ENCODE measurements at regions not wholly inside any gene's neighbourhood (a gene's known extent, or its start where the extent isn't known, plus 50 kb on each side); places are given as distances from the start of the nearest gene placed in this dataset.

DNA sequence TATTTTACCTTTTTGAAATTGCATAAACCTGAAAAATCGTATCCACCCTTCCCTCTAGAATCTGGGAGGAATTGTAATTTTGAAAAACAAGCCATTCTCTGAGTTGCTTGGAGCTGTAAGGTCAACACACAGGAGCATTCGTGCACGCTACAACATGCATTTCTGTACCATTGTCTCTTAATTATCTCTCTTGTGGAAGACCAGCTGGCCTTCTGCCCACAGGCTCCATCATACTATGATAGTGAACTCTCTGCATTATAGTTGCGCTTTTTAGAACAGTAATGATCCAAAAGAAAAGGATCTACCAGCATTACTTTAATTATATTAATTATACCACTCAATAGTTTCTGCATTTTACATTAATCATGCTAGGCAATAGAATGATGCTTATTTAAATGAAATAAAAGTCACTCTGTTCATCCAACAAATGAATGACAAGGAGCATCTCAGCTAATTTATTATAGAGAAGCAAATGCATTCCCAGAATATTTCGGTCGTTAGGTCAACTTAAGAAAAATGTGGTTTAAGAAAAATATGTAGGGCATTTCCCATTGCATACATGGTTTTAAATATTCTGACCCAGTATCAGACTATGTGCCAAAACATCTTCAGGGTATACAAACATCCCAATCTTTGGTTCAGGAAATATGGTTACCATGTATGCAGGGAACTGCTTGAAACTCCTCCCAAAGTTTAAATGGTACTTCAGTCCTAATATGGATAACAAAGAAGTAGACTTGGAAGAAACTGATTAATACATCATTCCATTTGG, 263.5 kb downstream of the TFAP2A start:
- Histone ChIP-seq H3K4me2 (ENCODE audit: low read length) (no peak overlapping the region), H3K79me1 (ENCODE audit: low read length) (no peaks in the 10 kb centered on the region), H3K79me2 (ENCODE audit: control insufficient read depth, insufficient read depth, low read length, poor library complexity) (no peaks in the 10 kb centered on the region), H2BK5ac (ENCODE audit: low read depth, low read length, poor library complexity) (no peak overlapping the region), H3K23ac (ENCODE audit: low read length) (no peak overlapping the region), H3K27me3 (ENCODE audit: insufficient read depth, low read length) (no peaks in the 10 kb centered on the region), H4K91ac (ENCODE audit: low read depth, low read length) (no peak overlapping the region), H3K9me3 (ENCODE audit: insufficient read depth, low read depth, low read length) (no peaks in the 10 kb centered on the region), H2AFZ (ENCODE audit: insufficient read depth, low read length, poor library complexity) (no peak overlapping the region), H3K36me3 (ENCODE audit: control insufficient read depth in 1 of 2, insufficient read depth in 2 of 2, low read length in 2 of 2) (no peaks in the 10 kb centered on the region), H3K4me1 (ENCODE audit: control insufficient read depth in 1 of 2, insufficient read depth in 2 of 2, low read length in 2 of 2) (no peaks in the 10 kb centered on the region), H2BK12ac (ENCODE audit: low read length) (no peak overlapping the region), H2AK5ac (ENCODE audit: low read length) (no peak overlapping the region), H3K9ac (ENCODE audit: low read length) (no peak overlapping the region), H3K18ac (ENCODE audit: low read length) (no peak overlapping the region), H3K4me3 (ENCODE audit: low read depth, low read length) (no peak overlapping the region), H3K27ac (ENCODE audit: low read depth, low read length) (no peak overlapping the region), H2BK120ac (ENCODE audit: insufficient read depth, low read length, poor library complexity) (no peak overlapping the region), H3K14ac (ENCODE audit: low read length) (no peak overlapping the region), H4K12ac (ENCODE audit: low read depth, low read length) (no peak overlapping the region), H3K4ac (ENCODE audit: low read depth, low read length) (no peak overlapping the region), H4K8ac (ENCODE audit: low read depth, low read length) (no peak overlapping the region)
- WGBS (ENCODE audit: extremely low coverage, insufficient coverage, insufficient read length), result no CpG with 5 or more reads among the region's 6 CpGs
- DNase-seq, result peak in 1 of 2 donors; percentile 72

DNA sequence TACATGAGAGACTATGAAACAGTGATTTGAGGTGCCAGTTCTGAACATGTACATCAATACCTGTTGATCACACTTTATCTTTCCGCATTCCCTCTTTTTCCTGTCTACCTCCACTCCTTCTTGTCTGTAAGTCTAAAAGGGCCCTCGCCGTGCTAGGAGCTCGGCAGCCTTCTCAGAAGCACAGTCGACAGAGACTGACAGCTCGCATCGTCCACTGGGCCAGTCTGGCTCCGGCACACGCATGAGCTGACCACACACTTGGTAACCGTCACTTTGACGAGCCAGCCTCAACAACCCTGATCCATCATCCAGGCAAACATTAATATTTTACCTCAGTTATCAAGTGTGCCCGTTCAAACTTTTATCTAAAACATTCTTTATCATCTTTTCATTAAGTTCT, 265.3 kb downstream of the TFAP2A start:
- Histone ChIP-seq H3K18ac (ENCODE audit: low read length) (no peak overlapping the region), H3K4me2 (ENCODE audit: low read length) (no peak overlapping the region), H4K91ac (ENCODE audit: low read depth, low read length) (peak overlapping the region; percentile 11), H3K9ac (ENCODE audit: low read length) (no peak overlapping the region), H2BK5ac (ENCODE audit: low read depth, low read length, poor library complexity) (no peak overlapping the region), H3K4me3 (ENCODE audit: low read depth, low read length) (no peak overlapping the region), H3K23ac (ENCODE audit: low read length) (no peak overlapping the region), H2AFZ (ENCODE audit: insufficient read depth, low read length, poor library complexity) (no peak overlapping the region), H3K4me1 (ENCODE audit: control insufficient read depth in 1 of 2, insufficient read depth in 2 of 2, low read length in 2 of 2) (no peaks in the 10 kb centered on the region), H3K4ac (ENCODE audit: low read depth, low read length) (no peak overlapping the region), H2BK120ac (ENCODE audit: insufficient read depth, low read length, poor library complexity) (no peak overlapping the region), H3K27ac (ENCODE audit: low read depth, low read length) (no peak overlapping the region), H3K79me1 (ENCODE audit: low read length) (no peaks in the 10 kb centered on the region), H4K8ac (ENCODE audit: low read depth, low read length) (no peak overlapping the region), H3K9me3 (ENCODE audit: insufficient read depth, low read depth, low read length) (no peaks in the 10 kb centered on the region), H2AK5ac (ENCODE audit: low read length) (peak overlapping the region; percentile 89), H3K27me3 (ENCODE audit: insufficient read depth, low read length) (no peaks in the 10 kb centered on the region), H4K12ac (ENCODE audit: low read depth, low read length) (no peak overlapping the region), H3K79me2 (ENCODE audit: control insufficient read depth, insufficient read depth, low read length, poor library complexity) (no peaks in the 10 kb centered on the region), H3K36me3 (ENCODE audit: control insufficient read depth in 1 of 2, insufficient read depth in 2 of 2, low read length in 2 of 2) (no peaks in the 10 kb centered on the region), H2BK12ac (ENCODE audit: low read length) (no peak overlapping the region), H3K14ac (ENCODE audit: low read length) (no peak overlapping the region)
- DNase-seq, result no peak
- no CpG with 5 or more reads among the region's 12 CpGs for WGBS (ENCODE audit: extremely low coverage, insufficient coverage, insufficient read length)

DNA sequence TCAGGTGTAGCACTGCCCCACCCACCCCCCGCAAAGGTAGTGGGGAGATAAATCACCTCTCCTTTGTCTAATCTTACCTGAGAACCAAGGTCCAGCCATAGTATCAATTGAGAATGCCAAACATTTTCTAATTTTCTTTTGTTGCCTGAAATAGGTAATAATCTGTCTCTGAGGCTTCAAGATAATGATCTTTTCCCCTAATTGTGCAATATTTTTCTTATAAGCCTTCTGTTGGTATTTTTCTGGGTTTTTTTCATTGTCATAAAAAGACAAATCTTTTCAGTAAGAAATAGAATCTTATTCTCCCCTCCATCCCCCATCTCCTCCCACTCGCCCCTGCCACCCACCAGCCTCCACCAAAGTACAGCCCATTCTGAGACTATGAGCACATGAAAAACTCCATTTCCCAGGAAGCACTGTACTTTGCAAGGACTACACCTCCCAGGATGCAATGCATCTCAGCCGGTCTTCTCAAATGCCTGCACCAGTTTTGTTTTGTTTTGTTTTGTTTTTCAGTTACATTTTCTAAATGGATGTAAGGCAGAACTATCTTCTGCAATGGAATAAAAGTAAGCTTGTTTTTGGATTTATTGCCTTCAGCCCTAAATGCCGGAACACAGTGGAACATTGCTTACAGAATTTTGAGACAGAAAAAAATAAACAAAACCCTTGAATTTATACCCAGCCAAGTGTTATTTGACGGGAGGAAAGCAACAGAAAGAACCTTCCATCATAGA, 268.0 kb downstream of the TFAP2A start:
- H3K27me3 ChIP-seq (ENCODE audit: insufficient read depth, low read length), result no peaks in the 10 kb centered on the region
- no peak overlapping the region for H2BK120ac ChIP-seq (ENCODE audit: insufficient read depth, low read length, poor library complexity)
- H4K91ac ChIP-seq (ENCODE audit: low read depth, low read length), result no peak overlapping the region
- no peaks in the 10 kb centered on the region for H3K79me1 ChIP-seq (ENCODE audit: low read length)
- H3K4ac ChIP-seq (ENCODE audit: low read depth, low read length), result no peak overlapping the region
- no peak overlapping the region for H3K4me3 ChIP-seq (ENCODE audit: low read depth, low read length)
- no peak overlapping the region for H2BK5ac ChIP-seq (ENCODE audit: low read depth, low read length, poor library complexity)
- H3K14ac ChIP-seq (ENCODE audit: low read length), result no peak overlapping the region
- WGBS (ENCODE audit: extremely low coverage, insufficient coverage, insufficient read length), result no CpG with 5 or more reads among the region's 5 CpGs
- DNase-seq, result peak; percentile 8 to 37
- H4K8ac ChIP-seq (ENCODE audit: low read depth, low read length), result no peak overlapping the region
- H3K79me2 ChIP-seq (ENCODE audit: control insufficient read depth, insufficient read depth, low read length, poor library complexity), result no peaks in the 10 kb centered on the region
- no peak overlapping the region for H3K27ac ChIP-seq (ENCODE audit: low read depth, low read length)
- no peak overlapping the region for H3K18ac ChIP-seq (ENCODE audit: low read length)
- H3K23ac ChIP-seq (ENCODE audit: low read length), result no peak overlapping the region
- H4K12ac ChIP-seq (ENCODE audit: low read depth, low read length), result no peak overlapping the region
- H3K4me2 ChIP-seq (ENCODE audit: low read length), result no peak overlapping the region
- no peaks in the 10 kb centered on the region for H3K9me3 ChIP-seq (ENCODE audit: insufficient read depth, low read depth, low read length)
- H2AK5ac ChIP-seq (ENCODE audit: low read length), result no peak overlapping the region
- H3K36me3 ChIP-seq (ENCODE audit: control insufficient read depth in 1 of 2, insufficient read depth in 2 of 2, low read length in 2 of 2), result no peaks in the 10 kb centered on the region
- H2BK12ac ChIP-seq (ENCODE audit: low read length), result no peak overlapping the region
- no peak overlapping the region for H2AFZ ChIP-seq (ENCODE audit: insufficient read depth, low read length, poor library complexity)
- no peaks in the 10 kb centered on the region for H3K4me1 ChIP-seq (ENCODE audit: control insufficient read depth in 1 of 2, insufficient read depth in 2 of 2, low read length in 2 of 2)
- H3K9ac ChIP-seq (ENCODE audit: low read length), result no peak overlapping the region

DNA sequence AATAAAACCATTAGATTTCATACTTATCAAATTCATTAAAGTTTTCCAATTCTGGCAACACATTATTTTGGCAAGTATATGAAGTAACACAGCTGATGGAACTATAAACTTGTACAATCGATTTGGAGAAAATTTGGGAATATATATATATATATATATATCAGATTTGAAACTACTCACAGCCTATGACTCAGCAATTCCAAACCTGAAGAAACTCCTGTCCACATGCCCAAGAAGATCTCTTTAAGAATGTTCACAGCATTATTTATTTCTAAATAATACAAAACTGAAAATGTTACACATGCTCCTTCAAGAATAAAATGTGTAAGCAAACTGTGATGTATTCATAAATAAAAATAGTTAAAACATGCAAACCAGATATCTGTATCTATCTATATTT, 270.1 kb downstream of the TFAP2A start:
- Histone ChIP-seq H2BK120ac (ENCODE audit: insufficient read depth, low read length, poor library complexity) (no peak overlapping the region), H2BK5ac (ENCODE audit: low read depth, low read length, poor library complexity) (no peak overlapping the region), H4K12ac (ENCODE audit: low read depth, low read length) (no peak overlapping the region), H3K4me1 (ENCODE audit: control insufficient read depth in 1 of 2, insufficient read depth in 2 of 2, low read length in 2 of 2) (no peaks in the 10 kb centered on the region), H4K8ac (ENCODE audit: low read depth, low read length) (no peak overlapping the region), H3K14ac (ENCODE audit: low read length) (no peak overlapping the region), H3K18ac (ENCODE audit: low read length) (no peak overlapping the region), H2AFZ (ENCODE audit: insufficient read depth, low read length, poor library complexity) (no peak overlapping the region), H2AK5ac (ENCODE audit: low read length) (no peak overlapping the region), H3K9me3 (ENCODE audit: insufficient read depth, low read depth, low read length) (no peaks in the 10 kb centered on the region), H3K4me2 (ENCODE audit: low read length) (no peak overlapping the region), H3K9ac (ENCODE audit: low read length) (no peak overlapping the region), H3K27me3 (ENCODE audit: insufficient read depth, low read length) (no peaks in the 10 kb centered on the region), H3K36me3 (ENCODE audit: control insufficient read depth in 1 of 2, insufficient read depth in 2 of 2, low read length in 2 of 2) (no peaks in the 10 kb centered on the region), H3K79me2 (ENCODE audit: control insufficient read depth, insufficient read depth, low read length, poor library complexity) (no peaks in the 10 kb centered on the region), H3K4me3 (ENCODE audit: low read depth, low read length) (no peak overlapping the region), H3K27ac (ENCODE audit: low read depth, low read length) (no peak overlapping the region), H3K23ac (ENCODE audit: low read length) (no peak overlapping the region), H2BK12ac (ENCODE audit: low read length) (no peak overlapping the region), H3K79me1 (ENCODE audit: low read length) (no peaks in the 10 kb centered on the region), H4K91ac (ENCODE audit: low read depth, low read length) (no peak overlapping the region), H3K4ac (ENCODE audit: low read depth, low read length) (no peak overlapping the region)
- no CpG with 5 or more reads among the region's 1 CpG for WGBS (ENCODE audit: extremely low coverage, insufficient coverage, insufficient read length)
- no peak for DNase-seq
